Muscle layer of duodenum (tissue), 2 donors: ENCODE measurements at regions not wholly inside any gene's neighbourhood (a gene's known extent, or its start where the extent isn't known, plus 50 kb on each side); places are given as distances from the start of the nearest gene placed in this dataset.
"Not testable (repeated sequence)": the region's sequence is repeated elsewhere in the genome, so short reads cannot be mapped to it uniquely, and the experiment has no call there.

Source experiments
- H3K27ac ChIP-seq: one replicate; pipeline ENCODE4 v1.7.0; 2013; ENCODE audit warnings: mild to moderate bottlenecking, low read length
- H3K27me3 ChIP-seq: one replicate; pipeline ENCODE4 v1.7.0; 2013; ENCODE audit warnings: low read depth, mild to moderate bottlenecking, control low read depth, low read length
- H3K36me3 ChIP-seq, 2 donors: one replicate each; pipeline ENCODE4 v1.7.0; 2013; ENCODE audit warnings: low read length in 2 of 2, control low read depth in 1 of 2, mild to moderate bottlenecking in 1 of 2; ENCODE audit not compliant: insufficient read depth in 2 of 2, control insufficient read depth in 1 of 2
- H3K4me1 ChIP-seq, 2 donors: one replicate each; pipeline ENCODE4 v1.7.0; 2013; ENCODE audit warnings: low read length in 2 of 2, mild to moderate bottlenecking in 2 of 2, control low read depth in 1 of 2, moderate library complexity in 1 of 2; ENCODE audit not compliant: insufficient read depth in 2 of 2, control insufficient read depth in 1 of 2
- H3K4me3 ChIP-seq, 2 donors: one replicate each; pipeline ENCODE4 v1.7.0; 2013; ENCODE audit warnings: low read length in 2 of 2, low read depth in 1 of 2, mild to moderate bottlenecking in 1 of 2
- H3K9me3 ChIP-seq, 2 donors: one replicate each; pipeline ENCODE4 v1.7.0; 2013; ENCODE audit warnings: low read length in 2 of 2, control low read depth in 1 of 2, mild to moderate bottlenecking in 1 of 2; ENCODE audit not compliant: control insufficient read depth in 1 of 2
- donor health status: healthy.

GRCh38 chr11:133635244-133635739, 103.0 kb upstream of the OPCML start:
- no peaks in the 10 kb centered on the region for H3K9me3 ChIP-seq
- H3K4me1 ChIP-seq: no peaks in the 10 kb centered on the region

DNA sequence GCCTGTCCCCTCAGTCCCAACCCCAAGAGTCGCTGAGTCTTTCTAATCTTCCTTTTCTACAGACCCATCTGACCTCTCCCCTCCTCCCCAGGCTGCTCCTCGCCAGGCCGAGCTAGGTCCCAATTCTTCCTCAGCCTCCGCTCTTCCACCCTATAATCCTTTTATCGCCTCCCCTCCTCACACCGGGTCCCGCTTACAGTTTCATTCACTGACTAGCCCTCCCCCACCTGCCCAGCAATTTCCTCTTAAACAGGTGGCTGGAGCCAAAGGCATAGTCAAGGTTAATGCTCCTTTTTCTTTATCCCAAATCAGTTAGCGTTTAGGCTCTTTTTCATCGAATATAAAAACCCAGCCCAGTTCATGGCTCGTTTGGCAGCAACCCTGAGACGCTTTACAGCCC, 96.1 kb upstream of the OPCML start:
- not testable (repeated sequence) for H3K27me3 ChIP-seq, H3K27ac ChIP-seq, H3K9me3 ChIP-seq, H3K36me3 ChIP-seq, H3K4me1 ChIP-seq, H3K4me3 ChIP-seq

More at GRCh38 chr11:133635244-133635739, 103.0 kb upstream of the OPCML start:
- Histone ChIP-seq H3K36me3 (no peaks in the 10 kb centered on the region), H3K27me3 (no peaks in the 10 kb centered on the region), H3K27ac (no peak overlapping the region), H3K4me3 (no peak overlapping the region)

GRCh38 chr11:133621611-133622010, 89.3 kb upstream of the OPCML start:
- peaks cover 0 to 5% of the 10 kb centered on the region in 2 donors for H3K9me3 ChIP-seq

DNA sequence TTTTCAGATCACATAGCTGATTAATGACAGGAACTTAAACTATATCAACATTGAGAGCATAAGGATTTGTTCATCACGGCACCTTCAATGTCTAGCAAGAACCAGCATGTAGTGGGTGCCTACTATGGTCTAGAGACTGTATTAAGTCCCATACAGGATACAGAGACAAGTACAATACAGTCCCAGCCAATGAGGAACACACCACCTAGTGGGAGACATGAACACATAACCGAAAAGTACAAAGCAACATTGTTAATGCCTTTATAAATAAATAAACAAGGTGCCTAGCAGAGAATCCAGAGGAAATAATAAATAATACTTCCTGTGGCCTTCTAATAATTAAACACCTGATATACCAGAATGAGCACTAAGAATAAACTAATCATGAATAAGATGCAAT, 87.7 kb upstream of the OPCML start:
- H3K36me3 ChIP-seq: no peaks in the 10 kb centered on the region
- H3K4me3 ChIP-seq: no peak overlapping the region
- peaks cover 0 to 5% of the 10 kb centered on the region in 2 donors for H3K9me3 ChIP-seq
- no peaks in the 10 kb centered on the region for H3K4me1 ChIP-seq
- H3K27ac ChIP-seq: no peak overlapping the region
- H3K27me3 ChIP-seq: no peaks in the 10 kb centered on the region

More at GRCh38 chr11:133621611-133622010, 89.3 kb upstream of the OPCML start:
- Histone ChIP-seq H3K27ac (no peak overlapping the region), H3K4me3 (no peak overlapping the region), H3K4me1 (no peaks in the 10 kb centered on the region), H3K36me3 (no peaks in the 10 kb centered on the region), H3K27me3 (no peaks in the 10 kb centered on the region)

DNA sequence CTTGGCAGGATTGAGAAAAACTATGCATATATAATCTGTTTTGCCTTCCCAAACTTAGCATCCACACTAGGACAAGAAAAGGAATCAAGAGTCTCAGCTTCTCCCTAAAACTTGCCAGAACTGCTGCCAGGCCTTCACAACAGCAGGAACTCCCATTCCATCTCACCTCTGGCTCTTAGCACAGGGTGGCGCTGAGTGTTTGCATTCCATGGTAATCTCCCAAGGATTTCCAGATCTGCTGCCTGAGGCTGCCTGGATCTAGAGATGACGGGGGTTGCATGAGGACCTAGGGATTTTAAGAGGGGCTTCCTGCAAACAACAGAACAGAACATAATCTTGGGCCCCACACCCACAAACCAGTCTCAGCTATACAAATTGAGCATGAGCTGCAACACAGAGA, 87.1 kb upstream of the OPCML start:
- H3K4me1 ChIP-seq: no peaks in the 10 kb centered on the region
- no peaks in the 10 kb centered on the region for H3K27me3 ChIP-seq
- no peak overlapping the region for H3K27ac ChIP-seq
- peaks cover 0 to 5% of the 10 kb centered on the region in 2 donors for H3K9me3 ChIP-seq
- H3K36me3 ChIP-seq: no peaks in the 10 kb centered on the region
- H3K4me3 ChIP-seq: no peak overlapping the region

DNA sequence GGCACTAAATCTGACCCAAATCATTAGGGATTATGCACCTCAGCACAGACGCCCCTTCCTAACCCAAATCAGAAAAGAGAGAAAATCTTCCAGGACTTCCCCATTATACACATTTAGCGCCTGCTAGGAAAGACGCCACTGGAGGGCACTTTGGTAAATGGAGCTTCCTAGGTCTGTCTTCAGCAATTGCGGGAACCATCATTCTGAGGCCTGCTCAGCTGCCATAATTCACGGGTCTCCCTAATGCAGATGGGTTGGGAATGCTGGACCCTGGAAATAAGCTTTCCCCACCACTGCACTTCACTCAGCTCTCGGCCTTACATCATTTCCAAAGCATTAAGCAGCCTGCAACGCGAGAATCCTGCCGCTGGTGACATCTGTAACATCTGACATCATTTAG, 86.2 kb upstream of the OPCML start:
- Histone ChIP-seq H3K27me3 (no peaks in the 10 kb centered on the region), H3K4me1 (no peaks in the 10 kb centered on the region), H3K27ac (no peak overlapping the region), H3K36me3 (no peaks in the 10 kb centered on the region), H3K4me3 (no peak overlapping the region), H3K9me3 (peaks cover 0 to 5% of the 10 kb centered on the region in 2 donors)

DNA sequence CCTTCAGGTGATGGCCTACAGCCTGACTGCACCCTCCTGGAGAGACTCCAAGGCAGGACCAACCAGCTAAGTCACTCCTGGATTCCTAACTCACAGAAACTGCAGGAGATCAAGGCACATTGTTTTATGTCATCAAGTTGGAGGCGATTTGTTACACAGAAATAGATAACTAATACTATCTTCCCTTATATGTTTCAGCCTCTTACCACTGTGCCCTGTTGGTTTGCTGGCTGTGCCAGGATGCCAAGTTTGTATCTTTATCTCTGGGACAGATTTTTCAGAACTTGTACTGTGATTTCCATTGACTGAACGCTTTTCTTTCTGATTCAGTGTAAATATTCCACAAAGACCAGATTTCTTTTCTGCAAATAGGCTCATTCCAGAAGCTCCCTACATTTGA, 76.2 kb upstream of the OPCML start:
- H3K4me3 ChIP-seq: no peak overlapping the region
- H3K36me3 ChIP-seq: no peaks in the 10 kb centered on the region
- no peak overlapping the region for H3K27ac ChIP-seq
- no peaks in the 10 kb centered on the region for H3K27me3 ChIP-seq
- no peaks in the 10 kb centered on the region for H3K4me1 ChIP-seq
- peaks cover 0 to 23% of the 10 kb centered on the region in 2 donors for H3K9me3 ChIP-seq

GRCh38 chr11:133606124-133606523, 73.8 kb upstream of the OPCML start:
- peaks cover 0 to 15% of the 10 kb centered on the region in 2 donors for H3K9me3 ChIP-seq
- no peak overlapping the region for H3K27ac ChIP-seq
- no peaks in the 10 kb centered on the region for H3K27me3 ChIP-seq
- no peaks in the 10 kb centered on the region for H3K36me3 ChIP-seq
- no peaks in the 10 kb centered on the region for H3K4me1 ChIP-seq
- no peak overlapping the region for H3K4me3 ChIP-seq

DNA sequence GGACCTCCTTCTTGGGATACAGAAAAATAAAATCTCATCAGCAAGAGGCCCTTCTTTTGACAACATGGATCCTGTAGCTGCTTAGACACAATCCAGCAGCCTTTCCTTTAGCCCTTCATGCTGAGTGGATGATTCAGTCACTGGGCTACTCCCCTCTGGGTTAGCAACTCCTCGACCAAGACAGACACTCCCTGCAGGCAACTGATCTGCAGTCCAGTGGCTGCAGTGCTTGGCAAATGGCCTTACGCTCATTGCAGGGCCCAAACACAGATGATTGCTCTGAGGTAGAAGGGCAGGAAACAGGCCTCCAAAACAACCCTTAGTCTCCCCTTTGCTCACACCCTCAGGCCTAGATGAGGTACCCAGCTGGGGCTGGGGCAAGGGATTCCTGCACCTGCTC, 73.2 kb upstream of the OPCML start:
- no peak overlapping the region for H3K4me3 ChIP-seq
- H3K9me3 ChIP-seq: peaks cover 0 to 13% of the 10 kb centered on the region in 2 donors
- H3K27me3 ChIP-seq: no peaks in the 10 kb centered on the region
- no peaks in the 10 kb centered on the region for H3K4me1 ChIP-seq
- H3K36me3 ChIP-seq: no peaks in the 10 kb centered on the region
- no peak overlapping the region for H3K27ac ChIP-seq

- no peaks in the 10 kb centered on the region for H3K4me1 ChIP-seq
- no peak overlapping the region for H3K4me3 ChIP-seq
- H3K9me3 ChIP-seq: no peaks in the 10 kb centered on the region
- no peaks in the 10 kb centered on the region for H3K36me3 ChIP-seq
- H3K27ac ChIP-seq: no peak overlapping the region
- H3K27me3 ChIP-seq: no peaks in the 10 kb centered on the region
Observed at GRCh38 chr11:133601641-133602040, 69.3 kb upstream of the OPCML start.

- H3K4me1 ChIP-seq: no peaks in the 10 kb centered on the region
- no peaks in the 10 kb centered on the region for H3K27me3 ChIP-seq
- H3K27ac ChIP-seq: no peak overlapping the region
- H3K36me3 ChIP-seq: no peaks in the 10 kb centered on the region
- no peaks in the 10 kb centered on the region for H3K9me3 ChIP-seq
- H3K4me3 ChIP-seq: no peak overlapping the region
Observed at GRCh38 chr11:133600786-133601185, 68.5 kb upstream of the OPCML start.

GRCh38 chr11:133600306-133600705, 68.0 kb upstream of the OPCML start:
- H3K27me3 ChIP-seq: no peaks in the 10 kb centered on the region
- H3K36me3 ChIP-seq: no peaks in the 10 kb centered on the region
- H3K9me3 ChIP-seq: no peaks in the 10 kb centered on the region
- no peak overlapping the region for H3K4me3 ChIP-seq
- H3K27ac ChIP-seq: no peak overlapping the region
- no peaks in the 10 kb centered on the region for H3K4me1 ChIP-seq
